Keratinocyte (primary cell): ENCODE measurements at regions not wholly inside any gene's neighbourhood (a gene's known extent, or its start where the extent isn't known, plus 50 kb on each side); places are given as distances from the start of the nearest gene placed in this dataset.

Experiments
- DNase-seq: peaks from one replicate; pipeline ENCODE4 v3.0.0-alpha.2; 2011; ENCODE audit warnings: low read depth, missing footprints, low spot score
- FAIRE-seq: peaks from 2 replicates; lab custom pipeline; 2011; peaks lifted over from hg19 to GRCh38; lab: Jason Lieb, UNC
- H2AFZ ChIP-seq: 2 replicates; pipeline ENCODE4 v1.6.0; 2012; ENCODE audit warnings: low read length, control low read depth, inconsistent platforms; ENCODE audit not compliant: control insufficient read depth
- H3K27ac ChIP-seq: 2 replicates; pipeline ENCODE4 v1.5.1; 2011; ENCODE audit warnings: low read length; ENCODE audit not compliant: control insufficient read depth, insufficient read depth
- H3K27me3 ChIP-seq: 3 replicates; pipeline ENCODE4 v1.6.0; 2011; ENCODE audit warnings: low read length; ENCODE audit not compliant: control insufficient read depth, insufficient read depth; ENCODE audit errors: extremely low read depth
- H3K36me3 ChIP-seq, 2 experiments: 2 replicates in 1 of 2; 3 replicates in 1 of 2; pipeline ENCODE4 v1.5.1; 2011; ENCODE audit warnings: low read length in 2 of 2, mild to moderate bottlenecking in 1 of 2; ENCODE audit not compliant: control insufficient read depth in 2 of 2, insufficient read depth in 2 of 2; ENCODE audit errors: extremely low read depth in 1 of 2
- H3K4me1 ChIP-seq: 3 replicates; pipeline ENCODE4 v1.5.1; 2011; ENCODE audit warnings: low read length; ENCODE audit not compliant: control insufficient read depth, insufficient read depth; ENCODE audit errors: extremely low read depth
- H3K4me2 ChIP-seq: 3 replicates; pipeline ENCODE4 v1.6.0; 2011; ENCODE audit warnings: low read depth, low read length; ENCODE audit not compliant: control insufficient read depth, insufficient read depth; ENCODE audit errors: extremely low read depth
- H3K4me3 ChIP-seq, 3 experiments: fragments of 200-600 bp in 1 of 3; sonication (generic) in 1 of 3; 2 replicates in 2 of 3; 3 replicates in 1 of 3; pipeline ENCODE4 v1.5.1; 2011 to 2016; ENCODE audit warnings: low read length in 3 of 3, mild to moderate bottlenecking in 3 of 3, control low read depth in 2 of 3, inconsistent platforms in 1 of 3, low read depth in 1 of 3, mixed read lengths in 1 of 3, mixed run types in 1 of 3, moderate library complexity in 1 of 3; ENCODE audit not compliant: control insufficient read depth in 2 of 3, insufficient read depth in 2 of 3; ENCODE audit errors: extremely low read depth in 1 of 3
- H3K79me2 ChIP-seq: 2 replicates; pipeline ENCODE4 v1.6.0; 2012; ENCODE audit warnings: low read length; ENCODE audit not compliant: control insufficient read depth, insufficient read depth
- H3K9ac ChIP-seq: 3 replicates; pipeline ENCODE4 v1.6.0; 2011; ENCODE audit warnings: low read length; ENCODE audit not compliant: control insufficient read depth, insufficient read depth; ENCODE audit errors: extremely low read depth
- H3K9me1 ChIP-seq: 3 replicates; pipeline ENCODE4 v1.6.0; 2011; ENCODE audit warnings: low read length; ENCODE audit not compliant: control insufficient read depth, insufficient read depth; ENCODE audit errors: extremely low read depth
- H3K9me3 ChIP-seq: 2 replicates; pipeline ENCODE4 v1.5.1; 2012; ENCODE audit warnings: low read depth, low read length; ENCODE audit not compliant: control insufficient read depth
- H4K20me1 ChIP-seq: 3 replicates; pipeline ENCODE4 v1.6.0; 2011; ENCODE audit warnings: low read length; ENCODE audit not compliant: control insufficient read depth, insufficient read depth; ENCODE audit errors: extremely low read depth
- EZH2 ChIP-seq: IDR thresholded peaks from one replicate; pipeline ENCODE4 v1.6.1; 2012; ENCODE audit warnings: inconsistent platforms, mild to moderate bottlenecking, low read length, moderate library complexity
- dilution Hi-C: fragments of 300-500 bp; cut with MboI; formaldehyde crosslinking; loops from one replicate; pipeline ENCODE4 v1.7.0; 2020; ENCODE audit warnings: low sequenced_read_pairs; ENCODE audit not compliant: extremely low pct_ligation_motif_present
- TF ChIP-seq, protein P1 (sequence below), 3 experiments: IDR thresholded peaks in 1 of 3; conservative IDR thresholded peaks in 1 of 3; optimal IDR thresholded peaks in 1 of 3; 2 replicates in 2 of 3; 3 replicates in 1 of 3; pipeline versions ENCODE3 to v1.5.1; 2011; ENCODE audit warnings: low read length in 3 of 3, mild to moderate bottlenecking in 3 of 3, moderate library complexity in 2 of 3, control low read depth in 1 of 3, inconsistent platforms in 1 of 3; ENCODE audit not compliant: insufficient read depth in 2 of 3; ENCODE audit errors: extremely low read depth in 1 of 3

DNA sequence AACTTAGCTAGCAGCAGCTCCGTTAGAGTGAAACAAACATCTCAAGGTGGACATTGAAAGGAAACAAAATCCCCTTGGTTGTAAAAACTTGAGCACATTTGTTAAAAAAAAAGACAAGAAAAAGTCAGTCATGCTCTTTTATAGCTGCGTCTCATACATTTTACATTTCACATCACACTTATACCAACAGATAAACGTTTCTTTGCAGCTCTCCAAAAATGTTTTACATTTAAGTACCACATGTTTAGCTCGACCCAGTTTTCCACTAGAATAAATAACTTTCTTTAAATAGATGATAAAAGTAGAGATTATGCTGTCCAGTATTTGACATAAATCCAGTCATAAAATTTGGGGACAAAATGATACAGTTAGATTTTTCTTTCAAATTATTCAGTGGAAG, 297.0 kb upstream of the ST6GAL2 start:
- no peak overlapping the region for H3K4me3 ChIP-seq
- no peak overlapping the region for H2AFZ ChIP-seq
- no peak for FAIRE-seq
- H3K36me3 ChIP-seq: no peaks in the 10 kb centered on the region
- no peaks in the 10 kb centered on the region for H4K20me1 ChIP-seq
- H3K9ac ChIP-seq: no peak overlapping the region
- no peak overlapping the region for H3K27ac ChIP-seq
- H3K4me2 ChIP-seq: no peak overlapping the region
- H3K9me3 ChIP-seq: no peaks in the 10 kb centered on the region
- no peaks in the 10 kb centered on the region for H3K9me1 ChIP-seq
- H3K79me2 ChIP-seq: no peaks in the 10 kb centered on the region
- no peak for DNase-seq
- dilution Hi-C loops: no loop called here
- H3K4me1 ChIP-seq: no peaks in the 10 kb centered on the region
- TF ChIP-seq, protein P1, sequence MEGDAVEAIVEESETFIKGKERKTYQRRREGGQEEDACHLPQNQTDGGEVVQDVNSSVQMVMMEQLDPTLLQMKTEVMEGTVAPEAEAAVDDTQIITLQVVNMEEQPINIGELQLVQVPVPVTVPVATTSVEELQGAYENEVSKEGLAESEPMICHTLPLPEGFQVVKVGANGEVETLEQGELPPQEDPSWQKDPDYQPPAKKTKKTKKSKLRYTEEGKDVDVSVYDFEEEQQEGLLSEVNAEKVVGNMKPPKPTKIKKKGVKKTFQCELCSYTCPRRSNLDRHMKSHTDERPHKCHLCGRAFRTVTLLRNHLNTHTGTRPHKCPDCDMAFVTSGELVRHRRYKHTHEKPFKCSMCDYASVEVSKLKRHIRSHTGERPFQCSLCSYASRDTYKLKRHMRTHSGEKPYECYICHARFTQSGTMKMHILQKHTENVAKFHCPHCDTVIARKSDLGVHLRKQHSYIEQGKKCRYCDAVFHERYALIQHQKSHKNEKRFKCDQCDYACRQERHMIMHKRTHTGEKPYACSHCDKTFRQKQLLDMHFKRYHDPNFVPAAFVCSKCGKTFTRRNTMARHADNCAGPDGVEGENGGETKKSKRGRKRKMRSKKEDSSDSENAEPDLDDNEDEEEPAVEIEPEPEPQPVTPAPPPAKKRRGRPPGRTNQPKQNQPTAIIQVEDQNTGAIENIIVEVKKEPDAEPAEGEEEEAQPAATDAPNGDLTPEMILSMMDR (optimal IDR thresholded peaks at IDR 0.05 in 1 of 3, IDR thresholded peaks at IDR 0.05 in 1 of 3, conservative IDR thresholded peaks at IDR 0.05 in 1 of 3; ENCODE audit: extremely low read depth in 1 of 3, insufficient read depth in 2 of 3, low read length in 3 of 3): no peak
- TF ChIP-seq EZH2: no peak
- H3K27me3 ChIP-seq: no peaks in the 10 kb centered on the region

DNA sequence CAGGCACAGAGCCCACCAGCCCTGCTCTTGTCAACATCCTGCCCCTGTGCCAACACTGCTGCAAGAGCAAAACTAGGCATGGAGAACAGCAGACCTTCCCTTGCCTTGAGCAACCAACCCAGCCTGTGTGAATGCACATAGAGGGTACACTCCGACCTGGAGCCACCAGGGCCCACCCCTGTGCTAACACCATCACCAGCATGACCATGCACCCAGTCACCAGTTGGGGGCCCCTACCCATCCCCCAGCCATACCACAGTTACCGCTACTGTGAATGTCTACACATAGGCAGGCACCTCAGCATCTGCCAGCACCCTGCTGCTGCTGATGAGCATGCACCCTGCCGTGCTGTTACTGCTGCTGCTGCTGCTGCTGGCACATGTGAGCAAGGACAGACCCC, 301.9 kb upstream of the ST6GAL2 start:
- dilution Hi-C loops: no loop called here
- Histone ChIP-seq H3K27me3 (no peaks in the 10 kb centered on the region), H3K36me3 (no peaks in the 10 kb centered on the region), H3K9me1 (no peaks in the 10 kb centered on the region), H3K9me3 (no peaks in the 10 kb centered on the region), H3K4me2 (no peak overlapping the region), H2AFZ (no peak overlapping the region), H4K20me1 (no peaks in the 10 kb centered on the region), H3K79me2 (no peaks in the 10 kb centered on the region), H3K9ac (no peak overlapping the region), H3K4me3 (no peak overlapping the region), H3K27ac (no peak overlapping the region), H3K4me1 (no peaks in the 10 kb centered on the region)
- TF ChIP-seq EZH2: no peak
- TF ChIP-seq, protein P1 (optimal IDR thresholded peaks at IDR 0.05 in 1 of 3, IDR thresholded peaks at IDR 0.05 in 1 of 3, conservative IDR thresholded peaks at IDR 0.05 in 1 of 3; ENCODE audit: extremely low read depth in 1 of 3, insufficient read depth in 2 of 3, low read length in 3 of 3): no peak
- DNase-seq (no peak), FAIRE-seq (no peak)
